ENCODE measurements at regions not wholly inside any gene's neighbourhood (a gene's known extent, or its start where the extent isn't known, plus 50 kb on each side); places are given as distances from the start of the nearest gene placed in this dataset.

DNA sequence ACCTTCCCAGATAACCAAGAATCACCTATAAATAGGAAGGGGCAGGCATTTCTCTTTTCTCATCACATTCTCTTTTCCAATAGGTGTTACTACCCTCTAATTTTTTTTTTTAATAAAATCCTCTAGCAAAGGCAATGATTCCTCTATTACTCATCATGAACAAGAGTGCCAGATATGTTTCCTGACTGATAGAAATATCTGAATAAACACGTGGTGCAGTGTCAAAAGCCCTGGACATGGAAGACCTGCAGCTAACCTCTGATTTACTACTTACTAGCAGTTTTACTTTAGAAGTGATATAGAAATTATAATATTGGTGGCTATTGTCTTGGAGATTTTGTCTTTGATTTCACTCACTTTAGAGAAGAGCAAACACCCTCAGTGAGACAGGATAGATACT, 194.6 kb upstream of the SAMSN1 start:
- TF ChIP-seq, protein P1, sequence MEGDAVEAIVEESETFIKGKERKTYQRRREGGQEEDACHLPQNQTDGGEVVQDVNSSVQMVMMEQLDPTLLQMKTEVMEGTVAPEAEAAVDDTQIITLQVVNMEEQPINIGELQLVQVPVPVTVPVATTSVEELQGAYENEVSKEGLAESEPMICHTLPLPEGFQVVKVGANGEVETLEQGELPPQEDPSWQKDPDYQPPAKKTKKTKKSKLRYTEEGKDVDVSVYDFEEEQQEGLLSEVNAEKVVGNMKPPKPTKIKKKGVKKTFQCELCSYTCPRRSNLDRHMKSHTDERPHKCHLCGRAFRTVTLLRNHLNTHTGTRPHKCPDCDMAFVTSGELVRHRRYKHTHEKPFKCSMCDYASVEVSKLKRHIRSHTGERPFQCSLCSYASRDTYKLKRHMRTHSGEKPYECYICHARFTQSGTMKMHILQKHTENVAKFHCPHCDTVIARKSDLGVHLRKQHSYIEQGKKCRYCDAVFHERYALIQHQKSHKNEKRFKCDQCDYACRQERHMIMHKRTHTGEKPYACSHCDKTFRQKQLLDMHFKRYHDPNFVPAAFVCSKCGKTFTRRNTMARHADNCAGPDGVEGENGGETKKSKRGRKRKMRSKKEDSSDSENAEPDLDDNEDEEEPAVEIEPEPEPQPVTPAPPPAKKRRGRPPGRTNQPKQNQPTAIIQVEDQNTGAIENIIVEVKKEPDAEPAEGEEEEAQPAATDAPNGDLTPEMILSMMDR (conservative IDR thresholded peaks at IDR 0.05), result no peak
- TF ChIP-seq EZH2 (IDR thresholded peaks at IDR 0.05; ENCODE audit: low read depth), result no peak
